Astrocyte of the cerebellum (primary cell): ENCODE measurements at regions not wholly inside any gene's neighbourhood (a gene's known extent, or its start where the extent isn't known, plus 50 kb on each side); places are given as distances from the start of the nearest gene placed in this dataset.
"Not testable (repeated sequence)": the region's sequence is repeated elsewhere in the genome, so short reads cannot be mapped to it uniquely, and the experiment has no call there.

Experiments
- DNase-seq: peaks from one replicate; pipeline ENCODE4 v3.0.0-alpha.2; 2011; ENCODE audit warnings: low read depth
- H3K4me3 ChIP-seq: 2 replicates; pipeline ENCODE4 v1.5.1; 2011; ENCODE audit warnings: mild to moderate bottlenecking, low read depth, low read length, moderate library complexity
- CTCF ChIP-seq: IDR thresholded peaks from 2 replicates; pipeline ENCODE4 v1.5.1; 2012; ENCODE audit warnings: low read length, low read depth, moderate library complexity, mild to moderate bottlenecking; ENCODE audit errors: missing control alignments
- in situ Hi-C: cut with HindIII; loops from 2 replicates; pipeline ENCODE4 v1.10.0; 2017; ENCODE audit warnings: low sequenced_read_pairs

- DNase-seq: no peak
- in situ Hi-C loops: no loop called here
- TF ChIP-seq CTCF: no peak
- H3K4me3 ChIP-seq: no peak overlapping the region
Observed at GRCh38 chr16:62738666-62739460, 702.6 kb upstream of the CDH8 start.

- no peak for DNase-seq
- H3K4me3 ChIP-seq: no peak overlapping the region
- in situ Hi-C loops: no loop called here
- no peak for TF ChIP-seq CTCF
Observed at GRCh38 chr16:62732092-62732491, 695.9 kb upstream of the CDH8 start.

- H3K4me3 ChIP-seq, DNase-seq, in situ Hi-C loops: not testable (repeated sequence)
Observed at GRCh38 chr16:62724670-62725269, 688.5 kb upstream of the CDH8 start.

- in situ Hi-C loops: no loop called here
- no peak for DNase-seq
- no peak for TF ChIP-seq CTCF
- no peak overlapping the region for H3K4me3 ChIP-seq
Observed at GRCh38 chr16:62720651-62721050, 684.4 kb upstream of the CDH8 start.

- TF ChIP-seq CTCF: no peak
- DNase-seq: no peak
- in situ Hi-C loops: no loop called here
- no peak overlapping the region for H3K4me3 ChIP-seq
Observed at GRCh38 chr16:62717026-62717425, 680.8 kb upstream of the CDH8 start.

- TF ChIP-seq CTCF: no peak
- DNase-seq: no peak
- no peak overlapping the region for H3K4me3 ChIP-seq
- in situ Hi-C loops: no loop called here
Observed at GRCh38 chr16:62715701-62716100, 679.5 kb upstream of the CDH8 start.

GRCh38 chr16:62712566-62712965 is 676.3 kb upstream of the CDH8 start:
- TF ChIP-seq CTCF: no peak
- in situ Hi-C loops: no loop called here
- no peak for DNase-seq
- no peak overlapping the region for H3K4me3 ChIP-seq
